ENCODE measurements at regions not wholly inside any gene's neighbourhood (a gene's known extent, or its start where the extent isn't known, plus 50 kb on each side); places are given as distances from the start of the nearest gene placed in this dataset.

GRCh38 chr6:54010340-54011276, 100.6 kb upstream of the MLIP start:
- no peak for DNase-seq (ENCODE audit: low read depth)

- DNase-seq (ENCODE audit: low read depth) = no peak
Measured at GRCh38 chr6:54011277-54011648, 100.0 kb upstream of the MLIP start.

- DNase-seq (ENCODE audit: low read depth) = no peak
Measured at GRCh38 chr6:54013966-54014365, 97.3 kb upstream of the MLIP start.

GRCh38 chr6:54014440-54014839, 96.8 kb upstream of the MLIP start:
- no peak for DNase-seq (ENCODE audit: low read depth)

- no peak for DNase-seq (ENCODE audit: low read depth)
Measured at GRCh38 chr6:54017877-54018276, 93.4 kb upstream of the MLIP start.

GRCh38 chr6:54018722-54019121, 92.5 kb upstream of the MLIP start:
- DNase-seq (ENCODE audit: low read depth) = no peak

GRCh38 chr6:54019860-54020259, 91.4 kb upstream of the MLIP start:
- no peak for DNase-seq (ENCODE audit: low read depth)

GRCh38 chr6:54020334-54020733, 90.9 kb upstream of the MLIP start:
- DNase-seq (ENCODE audit: low read depth) = no peak

GRCh38 chr6:54026652-54027400, 84.4 kb upstream of the MLIP start:
- DNase-seq (ENCODE audit: low read depth) = no peak

GRCh38 chr6:54028170-54028569, 83.1 kb upstream of the MLIP start:
- no peak for DNase-seq (ENCODE audit: low read depth)

GRCh38 chr6:54029187-54029586, 82.1 kb upstream of the MLIP start:
- no peak for DNase-seq (ENCODE audit: low read depth)

GRCh38 chr6:54031169-54031568, 80.1 kb upstream of the MLIP start:
- DNase-seq (ENCODE audit: low read depth) = no peak

GRCh38 chr6:54037277-54037779, 73.9 kb upstream of the MLIP start:
- DNase-seq (ENCODE audit: low read depth) = no peak

GRCh38 chr6:54040545-54040944, 70.7 kb upstream of the MLIP start:
- DNase-seq (ENCODE audit: low read depth) = no peak

- DNase-seq (ENCODE audit: low read depth) = no peak
Measured at GRCh38 chr6:54041239-54041638, 70.0 kb upstream of the MLIP start.

- no peak for DNase-seq (ENCODE audit: low read depth)
Measured at GRCh38 chr6:54043360-54043759, 67.9 kb upstream of the MLIP start.

GRCh38 chr6:54044059-54044458, 67.2 kb upstream of the MLIP start:
- DNase-seq (ENCODE audit: low read depth) = no peak

GRCh38 chr6:54048782-54049181, 62.5 kb upstream of the MLIP start:
- DNase-seq (ENCODE audit: low read depth) = no peak

- DNase-seq (ENCODE audit: low read depth) = no peak
Measured at GRCh38 chr6:54050750-54051149, 60.5 kb upstream of the MLIP start.

- peak; percentile 93 for DNase-seq (ENCODE audit: low read depth)
Measured at GRCh38 chr6:54053881-54054391, 57.3 kb upstream of the MLIP start.

GRCh38 chr6:54056105-54056504, 55.1 kb upstream of the MLIP start:
- no peak for DNase-seq (ENCODE audit: low read depth)

GRCh38 chr6:54057058-54057457, 54.2 kb upstream of the MLIP start:
- DNase-seq (ENCODE audit: low read depth) = no peak

GRCh38 chr6:54058236-54058635, 53.0 kb upstream of the MLIP start:
- no peak for DNase-seq (ENCODE audit: low read depth)

Measured in GM04503 (cell line).